B cell (primary cell): ENCODE measurements at regions not wholly inside any gene's neighbourhood (a gene's known extent, or its start where the extent isn't known, plus 50 kb on each side); places are given as distances from the start of the nearest gene placed in this dataset.
A peak's percentile ranks its signal among the peaks of the same experiment; 100 is the strongest.

Experiments
- ATAC-seq: fragments of 200-7000 bp; cut with Tn5 transposase; one replicate; pipeline ENCODE4 v1.10.0; 2021; ENCODE audit warnings: low read depth, mild to moderate bottlenecking, moderate number of reproducible peaks, moderate library complexity
- CTCF ChIA-PET: fragments of 350-600 bp; sonication (Branson Sonifier 250); formaldehyde crosslinking; loops from one replicate; lab custom pipeline; 2021; ENCODE audit warnings: antibody characterized with exemption, inconsistent platforms; lab: Charles Lee
- POLR2A ChIA-PET: fragments of 350-600 bp; sonication (Branson Sonifier 250); formaldehyde crosslinking; loops from one replicate; lab custom pipeline; 2021; ENCODE audit warnings: antibody characterized with exemption; lab: Charles Lee
- DNase-seq: peaks from one replicate; pipeline ENCODE4 v3.0.0; 2013
- H2AFZ ChIP-seq: 2 replicates; pipeline ENCODE4 v1.6.1; 2012; ENCODE audit warnings: mild to moderate bottlenecking, low read depth, low read length; ENCODE audit not compliant: insufficient read depth, poor library complexity, severe bottlenecking
- H3K27ac ChIP-seq, 2 donors: 1 replicate in 1 of 2; 2 replicates in 1 of 2; pipeline ENCODE4 v1.5.1; 2012 to 2013; ENCODE audit warnings: low read length in 2 of 2, mild to moderate bottlenecking in 2 of 2, moderate library complexity in 1 of 2
- H3K27me3 ChIP-seq, 4 experiments: fragments of 200-600 bp in 1 of 4; sonication (generic) in 1 of 4; replicated peaks in 1 of 4; 1 replicate in 2 of 4; 2 replicates in 2 of 4; pipeline versions ENCODE4 v1.6.1 to v1.7.0; 2013 to 2016; ENCODE audit warnings: low read length in 3 of 4, mild to moderate bottlenecking in 2 of 4, mixed read lengths in 1 of 4, moderate library complexity in 1 of 4; ENCODE audit not compliant: insufficient read depth in 4 of 4, control insufficient read depth in 3 of 4; ENCODE audit errors: control extremely low read depth in 1 of 4
- H3K36me3 ChIP-seq, 2 experiments: replicated peaks in 1 of 2; 1 replicate in 1 of 2; 2 replicates in 1 of 2; pipeline versions ENCODE4 v1.6.1 to v1.7.1; 2013; ENCODE audit warnings: low read length in 1 of 2; ENCODE audit not compliant: insufficient read depth in 2 of 2, control insufficient read depth in 1 of 2; ENCODE audit errors: control extremely low read depth in 1 of 2, extremely low read depth in 1 of 2
- H3K4me1 ChIP-seq, 2 donors: fragments of 200-600 bp in 1 of 2; sonication (generic) in 1 of 2; 1 replicate in 1 of 2; 2 replicates in 1 of 2; pipeline versions ENCODE4 v1.5.1 to v1.6.1; 2013 to 2017; ENCODE audit warnings: low read length in 2 of 2; ENCODE audit not compliant: control insufficient read depth in 2 of 2, insufficient read depth in 2 of 2
- H3K4me2 ChIP-seq: replicated peaks from 2 replicates; pipeline ENCODE3; 2012; ENCODE audit warnings: mild to moderate bottlenecking, low read depth, low read length; ENCODE audit not compliant: poor library complexity, severe bottlenecking
- H3K4me3 ChIP-seq, 5 experiments: fragments of 200-600 bp in 1 of 5; sonication (generic) in 1 of 5; 1 replicate in 3 of 5; 2 replicates in 2 of 5; pipeline versions ENCODE4 v1.5.1 to v1.7.0; 2011 to 2016; ENCODE audit warnings: low read length in 4 of 5, mild to moderate bottlenecking in 4 of 5, low read depth in 2 of 5, control low read depth in 1 of 5, moderate library complexity in 1 of 5; ENCODE audit not compliant: insufficient read depth in 1 of 5; ENCODE audit errors: control extremely low read depth in 1 of 5, extremely low read depth in 1 of 5
- H3K79me2 ChIP-seq: fragments of 200-600 bp; sonication (generic); one replicate; pipeline ENCODE4 v1.6.0; 2016; ENCODE audit warnings: low read length; ENCODE audit not compliant: control insufficient read depth, insufficient read depth
- H3K9ac ChIP-seq: fragments of 200-600 bp; sonication (generic); 2 replicates; pipeline ENCODE4 v1.6.1; 2017; ENCODE audit warnings: mild to moderate bottlenecking, low read length, moderate library complexity
- H3K9me3 ChIP-seq, 3 donors: one replicate each; pipeline versions ENCODE4 v1.6.1 to v1.7.1; 2013; ENCODE audit warnings: low read length in 2 of 3; ENCODE audit not compliant: control insufficient read depth in 2 of 3, insufficient read depth in 1 of 3; ENCODE audit errors: control extremely low read depth in 1 of 3
- H4K20me1 ChIP-seq: 2 replicates; pipeline ENCODE4 v1.6.0; 2012; ENCODE audit warnings: mild to moderate bottlenecking, low read length; ENCODE audit not compliant: insufficient read depth, control insufficient read depth, poor library complexity, severe bottlenecking
- H3K27ac Mint-ChIP-seq: one replicate; pipeline ENCODE4 v1.8.0; 2021; ENCODE audit warnings: mixed read lengths
- H3K27me3 Mint-ChIP-seq: one replicate; pipeline ENCODE4 v1.8.0; 2021; ENCODE audit warnings: mixed read lengths
- H3K4me1 Mint-ChIP-seq: one replicate; pipeline ENCODE4 v1.8.0; 2021; ENCODE audit warnings: mixed read lengths
- H3K4me3 Mint-ChIP-seq: one replicate; pipeline ENCODE4 v1.8.0; 2021; ENCODE audit warnings: mixed read lengths
- H3K9me3 Mint-ChIP-seq: one replicate; pipeline ENCODE4 v1.8.0; 2022; ENCODE audit warnings: mixed read lengths; ENCODE audit not compliant: insufficient read depth
- CTCF ChIP-seq: fragments of 200-600 bp; IDR thresholded peaks from one replicate; pipeline ENCODE4 v1.8.0; 2022; ENCODE audit warnings: antibody characterized with exemption, mild to moderate bottlenecking
- EZH2 ChIP-seq: IDR thresholded peaks from 2 replicates; pipeline ENCODE4 v1.6.1; 2012; ENCODE audit warnings: borderline replicate concordance, low read depth, mild to moderate bottlenecking, moderate library complexity, low read length; ENCODE audit not compliant: insufficient read depth, poor library complexity, severe bottlenecking
- WGBS: methylation state at CpG from one replicate; pipeline ENCODE4 v1.1.5; 2013; ENCODE audit warnings: missing lambda C conversion rate; ENCODE audit not compliant: insufficient coverage; 5-methylcytosine and 5-hydroxymethylcytosine counted together
- intact Hi-C: fragments of 100-400 bp; cut with micrococcal nuclease; formaldehyde crosslinking; loops from one replicate; pipeline ENCODE4 v1.10.0; 2022

GRCh38 chrX:78514852-78515251 lies 144.3 kb downstream of the RTL3 start:
- Histone ChIP-seq H4K20me1 (no peaks in the 10 kb centered on the region), H3K4me2 (no peak overlapping the region), H3K9me3 (no peaks in the 10 kb centered on the region), H3K36me3 (no peaks in the 10 kb centered on the region), H3K4me3 (no peak overlapping the region), H3K27me3 (no peaks in the 10 kb centered on the region), H3K9ac (no peak overlapping the region), H3K79me2 (no peaks in the 10 kb centered on the region), H3K27ac (no peak overlapping the region), H2AFZ (peak overlapping the region; percentile 9), H3K4me1 (no peaks in the 10 kb centered on the region)
- intact Hi-C loops, result no loop called here
- peak; percentile 18 for DNase-seq
- no peak for ATAC-seq
- no peaks in the 10 kb centered on the region for H3K27me3 Mint-ChIP-seq
- ChIA-PET POLR2A (no interaction called here), CTCF (interaction anchor here (1.1 kb wide), 2 partner anchors 390 to 398 kb away, joined by 3 read pairs; no protein-coding TSS in a partner anchor)
- no peak overlapping the region for H3K4me3 Mint-ChIP-seq
- peak overlapping the region; percentile 32 for H3K27ac Mint-ChIP-seq
- TF ChIP-seq EZH2, result no peak
- TF ChIP-seq CTCF, result no peak
- peaks cover 26% of the 10 kb centered on the region for H3K4me1 Mint-ChIP-seq
- H3K9me3 Mint-ChIP-seq, result no peaks in the 10 kb centered on the region

- no peaks in the 10 kb centered on the region for H3K79me2 ChIP-seq
- H3K9ac ChIP-seq, result no peak overlapping the region
- intact Hi-C loops, result no loop called here
- Mint-ChIP-seq H3K27me3 (no peaks in the 10 kb centered on the region), H3K4me1 (peaks cover 26% of the 10 kb centered on the region), H3K27ac (no peak overlapping the region), H3K9me3 (no peaks in the 10 kb centered on the region), H3K4me3 (no peak overlapping the region)
- DNase-seq, result no peak
- no peak for ATAC-seq
- H3K27me3 ChIP-seq, result no peaks in the 10 kb centered on the region
- H2AFZ ChIP-seq, result peak overlapping the region; percentile 9
- ChIA-PET POLR2A (no interaction called here), CTCF (interaction anchor here (1.1 kb wide), 2 partner anchors 389 to 397 kb away, joined by 3 read pairs; no protein-coding TSS in a partner anchor)
- no peaks in the 10 kb centered on the region for H3K4me1 ChIP-seq
- no peaks in the 10 kb centered on the region for H3K36me3 ChIP-seq
- no peaks in the 10 kb centered on the region for H4K20me1 ChIP-seq
- H3K4me3 ChIP-seq, result no peak overlapping the region
- TF ChIP-seq CTCF, result no peak
- no peak for TF ChIP-seq EZH2
- WGBS, result 40% methylated on average over 1 of the region's 5 CpGs
- H3K4me2 ChIP-seq, result no peak overlapping the region
- H3K9me3 ChIP-seq, result no peaks in the 10 kb centered on the region
- no peak overlapping the region for H3K27ac ChIP-seq
Measured at GRCh38 chrX:78513971-78514738, 145.0 kb downstream of the RTL3 start.
